ENCODE measurements at regions not wholly inside any gene's neighbourhood (a gene's known extent, or its start where the extent isn't known, plus 50 kb on each side); places are given as distances from the start of the nearest gene placed in this dataset.
"Not testable (repeated sequence)": the region's sequence is repeated elsewhere in the genome, so short reads cannot be mapped to it uniquely, and the experiment has no call there.

DNA sequence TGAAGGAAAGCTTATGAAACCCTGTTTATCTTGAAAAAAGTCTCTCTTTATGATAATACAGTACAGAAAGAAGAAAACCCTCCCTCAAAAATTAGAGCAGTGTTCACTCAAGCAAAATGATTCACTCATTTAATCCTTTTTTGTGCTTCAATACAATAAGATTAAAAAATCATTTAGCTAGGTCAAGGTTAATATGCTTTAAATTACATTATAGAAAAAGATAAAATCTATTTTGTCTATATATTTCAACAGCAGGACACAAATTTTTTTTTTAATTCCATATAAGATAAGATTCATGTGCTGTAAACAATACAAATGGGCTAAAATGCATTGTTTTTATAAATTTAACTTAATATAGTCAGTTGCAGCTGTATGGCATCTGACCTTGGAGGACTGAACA lies 176.9 kb downstream of the KCNE4 start:
- no peak for FAIRE-seq

GRCh38 chr2:223230352-223230751 lies 178.4 kb downstream of the KCNE4 start:
- FAIRE-seq, result no peak

DNA sequence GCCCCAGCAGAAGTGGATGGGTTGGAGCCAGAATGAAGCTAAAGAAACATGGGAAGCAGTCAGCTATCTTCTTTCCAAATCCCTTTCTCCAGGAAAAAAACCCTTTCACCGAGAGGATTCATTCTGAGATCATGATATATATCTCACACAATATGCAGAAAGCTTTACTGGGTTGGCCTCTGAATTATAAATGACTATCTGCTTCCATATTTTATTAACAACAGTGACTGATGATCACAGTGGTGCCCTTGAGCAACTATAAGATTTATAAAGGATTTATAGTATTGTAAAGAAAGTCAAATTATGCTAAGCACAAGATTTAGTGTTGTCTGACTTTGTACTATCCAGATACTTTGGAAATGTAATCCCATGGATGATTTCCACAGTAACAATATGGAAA lies 180.3 kb downstream of the KCNE4 start:
- FAIRE-seq, result no peak

GRCh38 chr2:223232896-223233295 lies 180.9 kb downstream of the KCNE4 start:
- no peak for FAIRE-seq

DNA sequence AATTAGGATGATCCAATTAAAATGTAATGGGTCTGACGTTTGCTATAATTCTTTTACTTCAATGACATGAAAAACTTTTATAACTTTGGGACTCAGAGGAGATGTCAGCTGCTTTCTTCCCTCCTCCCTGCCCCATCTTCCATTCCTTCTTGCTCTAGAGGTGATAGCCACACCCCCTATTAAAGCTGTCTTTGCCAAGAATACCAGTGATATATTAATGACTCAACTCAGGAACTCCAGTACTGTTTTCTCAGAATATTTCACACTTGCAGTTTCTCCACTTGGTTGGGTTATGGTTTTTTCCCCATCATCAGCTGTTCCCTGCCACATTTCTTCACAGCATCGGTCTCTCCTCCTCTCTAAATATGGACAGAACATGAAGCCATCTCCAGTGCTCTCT lies 184.0 kb downstream of the KCNE4 start:
- no peak for FAIRE-seq

DNA sequence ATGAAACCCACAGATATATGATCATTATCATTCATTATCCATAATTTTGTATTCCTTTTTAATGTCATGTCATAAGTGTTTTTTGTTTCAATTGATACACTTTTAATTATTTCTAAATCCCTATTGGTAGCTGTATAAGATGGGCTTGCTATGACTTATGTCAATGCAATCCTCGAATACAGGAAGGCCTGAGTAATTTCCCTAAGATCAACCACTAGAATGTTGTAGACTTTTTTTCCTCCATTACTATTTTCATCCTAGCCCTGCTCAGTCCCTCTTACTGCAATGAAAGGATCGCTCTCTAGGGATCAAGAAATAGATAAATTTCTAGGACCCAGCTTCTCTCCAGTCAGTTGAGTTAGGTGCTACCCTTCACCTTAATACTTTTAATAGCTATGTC lies 186.3 kb downstream of the KCNE4 start:
- FAIRE-seq, result no peak

GRCh38 chr2:223243233-223243632 lies 191.2 kb downstream of the KCNE4 start:
- no peak for FAIRE-seq

- peak; percentile 21 for FAIRE-seq
Observed at GRCh38 chr2:223247136-223247535, 195.1 kb downstream of the KCNE4 start.

DNA sequence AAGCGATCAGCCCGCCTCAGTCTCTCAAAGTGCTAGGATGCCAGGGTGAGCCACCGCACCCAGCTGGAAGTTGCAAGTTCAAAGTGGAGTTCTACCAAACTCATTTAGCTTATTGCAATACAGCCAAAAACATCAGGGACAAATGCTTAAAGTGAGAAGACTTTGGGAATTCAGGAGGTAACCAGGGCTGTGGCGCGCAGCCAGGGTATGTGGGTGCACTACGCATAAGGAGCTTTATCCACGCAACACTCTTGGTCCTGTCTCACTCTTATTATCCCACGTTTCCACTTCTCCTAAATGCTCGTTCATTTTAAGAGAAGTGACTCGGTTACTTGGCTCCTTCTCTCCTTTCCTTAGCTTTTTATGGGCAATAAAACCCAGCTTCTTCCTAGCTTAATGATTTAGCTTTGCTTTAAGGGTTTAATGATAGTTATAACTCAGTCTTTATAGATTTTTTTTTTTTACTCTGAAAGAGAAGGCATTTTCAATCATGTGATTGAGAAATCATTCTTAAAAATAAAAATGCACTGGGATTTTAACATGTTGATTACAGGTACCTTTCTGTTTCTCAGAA lies 199.8 kb downstream of the KCNE4 start:
- FAIRE-seq, result no peak

GRCh38 chr2:223260681-223261080 lies 208.7 kb downstream of the KCNE4 start:
- no peak for FAIRE-seq

DNA sequence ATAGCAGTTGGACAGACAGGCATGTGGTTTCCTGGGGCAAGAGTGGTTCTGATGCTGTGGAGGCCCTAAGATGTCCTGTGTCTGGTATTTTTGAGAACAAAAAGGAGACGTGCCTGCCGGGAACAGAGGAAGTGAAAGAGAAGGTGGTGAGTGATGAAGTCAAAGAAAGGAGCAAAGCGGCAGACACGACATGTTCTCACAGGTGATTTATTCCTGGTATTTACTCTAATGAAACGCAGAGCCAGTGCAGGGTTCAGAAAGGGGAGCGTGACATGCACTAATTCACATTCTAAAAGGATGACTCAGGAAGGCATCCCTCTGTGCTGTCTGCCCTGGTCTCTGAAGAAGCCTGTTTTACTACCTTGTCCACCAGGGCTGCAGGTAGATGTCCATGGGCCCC lies 211.0 kb downstream of the KCNE4 start:
- FAIRE-seq, result no peak

- no peak for FAIRE-seq
Observed at GRCh38 chr2:223264541-223265193, 212.7 kb downstream of the KCNE4 start.

DNA sequence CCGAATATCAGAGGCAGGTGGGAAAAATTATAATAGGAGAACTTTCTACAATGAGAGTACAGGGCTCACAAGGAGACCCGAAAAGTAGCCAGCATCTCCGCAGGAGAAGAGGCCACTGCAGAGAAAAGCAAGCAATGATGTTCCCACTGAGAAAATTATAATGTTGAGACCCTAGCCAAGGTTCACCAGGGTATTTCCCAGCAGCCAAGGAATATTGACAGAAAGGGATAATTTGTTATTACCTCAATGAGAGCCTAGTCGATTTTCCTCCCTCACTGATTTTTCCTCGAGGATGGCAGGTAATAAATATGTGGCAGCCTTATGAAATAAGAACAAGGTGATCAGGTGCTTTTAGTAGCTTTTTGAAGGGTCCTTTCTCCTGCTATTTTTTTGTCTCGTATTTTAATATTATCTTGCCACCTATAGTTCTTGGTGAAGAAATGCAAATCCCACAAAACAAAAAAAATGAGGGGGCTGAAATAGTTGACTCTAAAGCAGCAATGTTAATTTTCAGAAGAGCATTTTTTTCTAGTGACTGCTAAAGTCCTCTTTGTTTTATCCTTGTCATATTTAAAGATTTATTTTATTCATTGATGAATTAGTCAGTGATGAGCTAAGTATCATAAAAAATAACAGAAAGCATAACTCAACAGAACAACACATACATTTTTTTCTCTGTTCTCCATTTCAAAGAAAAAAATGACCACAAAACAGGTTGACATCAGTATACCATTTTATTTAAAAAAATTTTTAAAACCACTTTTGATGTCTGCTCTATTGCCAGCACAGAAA lies 215.4 kb downstream of the KCNE4 start:
- FAIRE-seq, result no peak

DNA sequence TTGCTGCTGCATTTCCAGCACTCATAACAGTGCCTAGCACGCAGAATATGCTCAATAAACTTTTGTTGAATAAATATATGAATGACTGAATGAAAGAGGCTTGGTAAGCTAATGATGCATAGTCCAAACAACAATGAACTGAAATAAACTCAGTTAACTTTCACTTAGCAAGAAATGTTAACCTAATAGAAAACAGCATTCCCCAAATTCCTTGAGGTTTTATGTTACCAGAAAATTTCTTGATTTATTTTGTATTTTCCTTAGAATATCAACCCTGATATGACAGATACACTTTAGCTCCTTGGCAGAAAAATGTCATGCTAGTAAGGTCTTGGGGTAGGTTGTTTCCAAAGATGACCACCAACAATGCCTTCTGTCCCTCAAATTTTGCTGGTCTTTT lies 217.4 kb downstream of the KCNE4 start:
- no peak for FAIRE-seq

DNA sequence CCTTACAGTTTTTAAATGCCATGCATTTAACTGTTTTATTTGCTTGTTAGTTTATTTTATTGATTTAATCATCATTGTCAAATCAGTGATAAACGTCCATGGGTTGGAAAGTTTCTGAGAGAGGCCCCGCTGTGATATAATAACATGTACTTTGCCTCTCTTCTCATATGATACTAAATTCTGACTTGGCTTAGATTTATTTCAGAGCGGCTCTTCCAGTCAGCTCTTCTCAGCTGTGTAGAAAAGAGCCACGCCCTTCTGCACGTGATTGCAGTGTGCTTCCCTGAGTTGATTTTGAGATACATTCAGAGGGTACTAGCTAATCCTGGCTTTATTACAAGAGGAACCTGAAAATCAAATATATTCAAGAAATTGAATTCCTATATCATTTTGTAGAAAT lies 218.6 kb downstream of the KCNE4 start:
- no peak for FAIRE-seq

DNA sequence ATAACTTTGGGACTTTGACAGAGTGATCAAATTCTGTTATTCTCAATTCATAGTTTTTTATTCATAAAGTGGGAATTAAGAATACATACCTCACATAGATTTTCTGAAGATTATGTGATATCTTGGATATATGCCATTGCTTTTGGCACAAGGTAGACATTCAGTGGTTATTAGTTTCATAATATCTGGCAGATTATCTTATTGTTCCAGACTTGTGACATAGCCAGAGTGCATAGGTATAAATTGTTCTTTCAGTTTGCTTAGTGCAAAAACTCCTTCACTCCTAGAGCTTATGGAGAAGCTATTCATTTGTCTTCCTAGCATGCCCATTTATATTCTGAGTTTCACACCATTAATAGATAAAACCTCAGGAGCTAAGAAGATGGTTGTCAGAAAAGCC lies 222.0 kb downstream of the KCNE4 start:
- FAIRE-seq, result no peak

DNA sequence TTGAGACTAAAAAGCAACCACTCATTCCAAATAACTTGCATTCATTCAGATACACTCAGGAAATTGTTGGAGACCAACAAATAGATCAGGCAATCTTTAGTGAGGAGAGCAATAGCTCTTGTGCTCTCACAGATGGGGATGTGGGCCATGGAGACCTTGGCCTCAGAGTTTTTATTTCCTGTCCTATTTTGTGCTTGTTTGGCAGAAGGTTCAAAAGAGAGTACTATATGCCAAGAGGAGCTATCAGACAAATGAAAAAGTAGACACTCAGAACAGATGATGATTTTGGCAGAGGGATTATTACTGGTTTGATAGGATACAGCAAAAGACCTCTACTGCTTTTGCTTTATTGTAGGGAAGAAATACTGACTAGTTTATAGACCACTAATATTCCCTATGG lies 230.2 kb downstream of the KCNE4 start:
- FAIRE-seq, result no peak

GRCh38 chr2:223283329-223283728 lies 231.3 kb downstream of the KCNE4 start:
- no peak for FAIRE-seq

DNA sequence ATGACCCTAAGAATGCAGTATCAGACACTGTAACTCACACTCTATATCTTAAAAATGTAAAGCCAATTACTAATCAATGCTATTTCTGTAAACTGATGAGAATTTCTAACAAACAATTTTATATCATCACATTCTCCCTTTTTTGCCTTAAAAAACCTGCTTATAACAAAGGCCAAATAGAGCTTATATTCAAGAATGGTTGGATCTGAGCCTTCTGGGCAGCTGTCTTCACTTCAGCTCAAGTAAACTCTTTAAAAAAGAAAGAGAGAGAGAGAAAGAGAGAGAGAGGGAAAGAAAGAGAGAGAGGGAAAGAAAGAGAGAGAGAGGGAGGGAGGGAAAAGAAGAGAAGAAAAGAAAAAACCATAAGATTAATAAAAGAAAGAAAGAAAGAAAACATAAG lies 231.8 kb downstream of the KCNE4 start:
- no peak for FAIRE-seq

DNA sequence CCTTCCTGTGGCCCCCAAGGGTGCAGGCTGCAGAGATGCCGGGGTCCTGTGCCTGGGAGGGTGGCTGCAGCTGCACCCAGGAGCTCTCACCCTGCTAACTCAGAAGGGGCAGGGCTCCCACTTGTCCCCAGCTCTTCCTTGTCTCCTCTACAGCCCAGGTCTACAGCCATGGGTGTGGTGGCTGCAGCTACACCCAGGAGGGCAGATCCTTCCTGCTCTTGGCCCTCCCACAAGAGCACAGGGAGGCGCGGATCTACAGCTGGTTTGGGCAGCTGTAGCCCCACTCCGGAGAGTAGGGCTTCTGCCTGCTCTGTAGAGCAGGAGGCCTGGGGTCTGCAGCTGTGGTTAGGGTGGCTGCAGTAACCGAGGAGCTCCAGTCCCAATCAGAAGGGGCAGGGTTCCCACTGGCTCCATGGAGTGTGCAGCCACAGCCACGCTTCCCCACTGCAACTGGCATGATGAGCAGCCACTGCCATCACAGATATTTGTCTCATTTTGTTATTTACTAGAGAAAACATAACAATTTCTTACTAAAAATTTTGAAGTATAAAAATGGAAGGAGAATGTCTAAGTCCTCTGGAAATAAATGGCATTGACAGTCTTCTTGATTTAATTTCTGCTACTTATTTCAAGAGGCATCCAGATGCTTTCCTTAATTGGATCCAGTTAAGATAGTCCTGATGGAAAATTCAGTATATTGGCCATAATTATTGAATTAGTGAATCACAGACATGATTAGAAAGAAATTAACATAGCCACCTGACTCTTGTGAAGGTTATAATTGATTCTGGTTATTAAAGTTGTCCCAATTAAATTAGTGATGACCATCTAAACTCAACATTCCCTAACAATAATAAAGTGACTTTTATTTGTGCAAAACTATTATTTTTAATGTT lies 233.6 kb downstream of the KCNE4 start:
- FAIRE-seq, result no peak

GRCh38 chr2:223294756-223295155 lies 242.8 kb downstream of the KCNE4 start:
- FAIRE-seq, result no peak

DNA sequence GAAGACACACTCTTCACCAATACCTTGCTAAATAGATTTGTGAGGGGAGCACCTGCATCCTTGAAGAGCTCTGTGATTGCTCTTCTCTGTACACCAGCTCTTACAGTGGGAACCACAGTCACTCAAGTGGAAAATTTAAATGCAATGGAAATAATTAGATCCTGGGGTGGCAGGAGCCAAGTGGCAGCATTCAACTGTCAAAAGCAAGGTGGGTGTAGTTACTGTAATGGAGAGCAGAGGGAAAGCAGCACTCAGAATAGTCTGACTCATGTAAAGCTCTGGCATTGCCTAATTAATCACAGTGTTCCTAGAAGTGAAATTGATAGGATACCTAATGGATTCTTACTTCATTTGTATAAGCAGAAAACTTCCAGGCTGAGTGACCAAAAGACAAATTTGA lies 245.8 kb downstream of the KCNE4 start:
- no peak for FAIRE-seq

DNA sequence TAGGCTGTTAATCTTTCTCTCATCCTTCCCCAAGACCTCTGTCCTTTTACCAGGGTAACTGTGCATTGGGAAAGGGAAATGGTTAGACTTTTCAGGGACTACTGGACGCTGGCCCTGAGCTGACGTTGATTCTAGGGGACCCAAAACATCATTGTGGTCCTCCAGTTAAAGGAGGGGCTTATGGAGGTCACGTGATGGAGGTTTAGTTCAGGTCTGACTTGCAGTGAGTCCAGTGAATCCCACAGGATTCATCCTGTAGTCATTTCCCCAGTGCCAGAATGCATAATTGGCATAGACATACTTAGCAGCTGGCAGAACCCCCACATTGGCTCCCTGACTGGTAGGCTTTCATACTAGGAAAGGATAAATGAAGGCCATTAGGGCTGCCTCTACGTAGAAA lies 246.3 kb downstream of the KCNE4 start:
- not testable (repeated sequence) for FAIRE-seq

All from G401.6 (cell line).